Liver (tissue), 8 donors: ENCODE measurements at regions not wholly inside any gene's neighbourhood (a gene's known extent, or its start where the extent isn't known, plus 50 kb on each side); places are given as distances from the start of the nearest gene placed in this dataset.
"Not testable (repeated sequence)": the region's sequence is repeated elsewhere in the genome, so short reads cannot be mapped to it uniquely, and the experiment has no call there.

ENCODE experiments used
- DNase-seq: peaks from one replicate; pipeline ENCODE4 v3.0.0-alpha.2; 2017; ENCODE audit warnings: low spot score
- H3K27ac ChIP-seq, 2 donors: one replicate each; pipeline ENCODE4 v1.7.0; 2013; ENCODE audit warnings: inconsistent platforms in 2 of 2, low read length in 2 of 2, control low read depth in 1 of 2, low read depth in 1 of 2, mild to moderate bottlenecking in 1 of 2
- H3K27me3 ChIP-seq, 4 donors: one replicate each; pipeline versions ENCODE4 v1.6.1 to v1.7.0; 2013; ENCODE audit warnings: low read length in 3 of 4, inconsistent platforms in 1 of 4, mild to moderate bottlenecking in 1 of 4, moderate library complexity in 1 of 4; ENCODE audit not compliant: control insufficient read depth in 4 of 4, insufficient read depth in 4 of 4
- H3K36me3 ChIP-seq, 4 donors: one replicate each; pipeline versions ENCODE4 v1.6.1 to v1.7.0; 2013; ENCODE audit warnings: low read length in 3 of 4, mild to moderate bottlenecking in 3 of 4, low read depth in 1 of 4, moderate library complexity in 1 of 4; ENCODE audit not compliant: control insufficient read depth in 4 of 4, insufficient read depth in 3 of 4
- H3K4me1 ChIP-seq, 4 donors: one replicate each; pipeline versions ENCODE4 v1.6.1 to v1.7.0; 2013; ENCODE audit warnings: low read length in 3 of 4, mild to moderate bottlenecking in 3 of 4, moderate library complexity in 1 of 4; ENCODE audit not compliant: control insufficient read depth in 4 of 4, insufficient read depth in 4 of 4
- H3K4me3 ChIP-seq, 3 donors: one replicate each; pipeline versions ENCODE4 v1.6.1 to v1.7.0; 2013; ENCODE audit warnings: low read length in 3 of 3, control low read depth in 1 of 3, low read depth in 1 of 3, mild to moderate bottlenecking in 1 of 3
- H3K9ac ChIP-seq, 2 donors: one replicate each; pipeline ENCODE4 v1.7.0; 2013; ENCODE audit warnings: low read length in 2 of 2, mild to moderate bottlenecking in 2 of 2, moderate library complexity in 2 of 2, control low read depth in 1 of 2, low read depth in 1 of 2
- H3K9me3 ChIP-seq, 4 donors: one replicate each; pipeline versions ENCODE4 v1.6.1 to v1.7.0; 2013; ENCODE audit warnings: low read length in 3 of 4; ENCODE audit not compliant: control insufficient read depth in 4 of 4
- EGR1 ChIP-seq, 2 donors: IDR thresholded peaks; 2 replicates each; pipeline ENCODE4 v1.6.1; 2016 to 2018; ENCODE audit warnings: antibody characterized with exemption in 2 of 2, low read depth in 2 of 2
- FOXA1 ChIP-seq: IDR thresholded peaks from 2 replicates; pipeline ENCODE4 v1.6.1; 2016; ENCODE audit warnings: antibody characterized with exemption
- FOXA2 ChIP-seq: IDR thresholded peaks from 2 replicates; pipeline ENCODE4 v1.6.1; 2016; ENCODE audit warnings: antibody characterized with exemption
- GABPA ChIP-seq, 2 donors: IDR thresholded peaks in 1 of 2; conservative IDR thresholded peaks in 1 of 2; 2 replicates each; pipeline ENCODE4 v1.6.1; 2016; ENCODE audit warnings: antibody characterized with exemption in 2 of 2, mild to moderate bottlenecking in 1 of 2, moderate library complexity in 1 of 2
- HNF4A ChIP-seq, 2 donors: conservative IDR thresholded peaks; 2 replicates each; pipeline ENCODE4 v1.6.1; 2016; ENCODE audit warnings: antibody characterized with exemption in 2 of 2, mild to moderate bottlenecking in 2 of 2
- HNF4G ChIP-seq: IDR thresholded peaks from 2 replicates; pipeline ENCODE4 v1.6.1; 2016; ENCODE audit warnings: antibody characterized with exemption
- JUND ChIP-seq, 2 donors: IDR thresholded peaks; 2 replicates each; pipeline ENCODE4 v1.6.1; 2016; ENCODE audit warnings: antibody characterized with exemption in 2 of 2
- NR2F2 ChIP-seq: IDR thresholded peaks from 2 replicates; pipeline ENCODE4 v1.6.1; 2016; ENCODE audit warnings: antibody characterized with exemption
- RXRA ChIP-seq, 2 donors: IDR thresholded peaks; 2 replicates each; pipeline ENCODE4 v1.6.1; 2017 to 2018; ENCODE audit warnings: antibody characterized with exemption in 2 of 2, mild to moderate bottlenecking in 1 of 2
- SP1 ChIP-seq: IDR thresholded peaks from 2 replicates; pipeline ENCODE4 v1.6.1; 2018; ENCODE audit warnings: antibody characterized with exemption, mild to moderate bottlenecking
- TAF1 ChIP-seq: conservative IDR thresholded peaks from 2 replicates; pipeline ENCODE4 v1.6.1; 2016; ENCODE audit warnings: antibody characterized with exemption, mild to moderate bottlenecking
- WGBS: extraction: QIAGEN DNeasy Blood & Tissue Kit; methylation state at CpG from one replicate; pipeline ENCODE4 v1.1.7; 2013; 5-methylcytosine and 5-hydroxymethylcytosine counted together
- TF ChIP-seq, protein P1 (sequence below): IDR thresholded peaks from 2 replicates; pipeline ENCODE4 v1.6.1; 2016; ENCODE audit warnings: antibody characterized with exemption
- TF ChIP-seq, protein P2 (sequence below): IDR thresholded peaks from 2 replicates; pipeline ENCODE4 v1.6.1; 2016; ENCODE audit warnings: antibody characterized with exemption
- TF ChIP-seq, protein P3 (sequence below): IDR thresholded peaks from 2 replicates; pipeline ENCODE4 v1.6.1; 2016; ENCODE audit warnings: antibody characterized with exemption, mild to moderate bottlenecking
- TF ChIP-seq, protein P4 (sequence below): IDR thresholded peaks from 2 replicates; pipeline ENCODE4 v1.6.1; 2016; ENCODE audit warnings: antibody characterized with exemption
- TF ChIP-seq, protein P5 (sequence below): fragments of 150-350 bp; IDR thresholded peaks from 2 replicates; pipeline ENCODE4 v1.5.1; 2017; ENCODE audit warnings: improper control_type of control experiment, low read depth, low read length; ENCODE audit not compliant: missing input control
- donor health status: healthy.
- donor health status: healthy.
- donor health status: healthy.
- donor health status: healthy.
- donor health status: healthy.

DNA sequence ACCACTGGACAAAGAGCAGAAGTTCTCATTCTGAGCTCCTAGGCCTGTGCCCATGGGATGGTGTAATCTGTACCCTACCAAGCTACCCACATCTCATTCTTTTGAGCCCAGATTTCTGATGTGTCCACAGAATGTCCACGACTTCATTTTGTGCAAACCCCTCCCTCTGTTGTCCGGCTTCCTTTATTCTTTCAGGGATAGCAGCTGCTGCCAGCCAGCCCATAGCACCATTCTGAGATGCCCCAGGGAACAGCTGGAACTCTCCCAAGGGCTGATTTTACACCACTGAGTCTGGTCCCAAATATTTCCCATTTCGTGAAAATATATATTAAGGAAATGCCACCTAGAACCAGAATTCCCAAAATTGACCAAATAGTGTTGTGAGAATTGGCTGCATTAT is 236.6 kb downstream of the SATB1 start:
- H3K27me3 ChIP-seq: no peaks in the 10 kb centered on the region
- WGBS: 64% methylated on average over 3 of the region's 3 CpGs
- H3K9ac ChIP-seq: no peak overlapping the region

DNA sequence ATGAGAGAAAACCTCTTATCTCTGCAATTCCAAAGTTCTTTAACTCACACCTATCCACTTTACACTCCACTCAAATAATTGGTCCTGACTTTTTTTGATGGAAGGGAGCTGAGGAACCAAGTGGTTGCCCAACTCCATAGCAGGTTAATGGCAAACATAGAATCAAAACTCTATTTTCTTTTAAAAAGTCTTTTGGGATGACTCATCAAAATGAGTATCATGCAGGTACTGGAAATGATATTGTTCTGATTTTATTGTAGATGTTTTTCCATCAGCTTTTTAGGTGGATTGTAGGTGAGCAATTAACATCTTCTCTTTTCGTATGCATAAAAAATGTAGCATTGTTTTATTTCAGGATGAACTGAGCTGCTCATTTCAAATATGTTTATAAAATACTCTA is 239.5 kb downstream of the SATB1 start:
- Histone ChIP-seq H3K4me1 (no peaks in the 10 kb centered on the region), H3K4me3 (no peak overlapping the region), H3K9me3 (peaks cover 0 to 2% (median 0%) of the 10 kb centered on the region in 4 donors), H3K27ac (no peak overlapping the region), H3K27me3 (no peaks in the 10 kb centered on the region), H3K9ac (no peak overlapping the region), H3K36me3 (no peaks in the 10 kb centered on the region)
- WGBS: 86% methylated on average over 1 of the region's 1 CpG
- TF ChIP-seq TAF1: no peak
- no peak for TF ChIP-seq HNF4G
- TF ChIP-seq, protein P1, sequence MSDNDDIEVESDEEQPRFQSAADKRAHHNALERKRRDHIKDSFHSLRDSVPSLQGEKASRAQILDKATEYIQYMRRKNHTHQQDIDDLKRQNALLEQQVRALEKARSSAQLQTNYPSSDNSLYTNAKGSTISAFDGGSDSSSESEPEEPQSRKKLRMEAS: no peak
- TF ChIP-seq, protein P2, sequence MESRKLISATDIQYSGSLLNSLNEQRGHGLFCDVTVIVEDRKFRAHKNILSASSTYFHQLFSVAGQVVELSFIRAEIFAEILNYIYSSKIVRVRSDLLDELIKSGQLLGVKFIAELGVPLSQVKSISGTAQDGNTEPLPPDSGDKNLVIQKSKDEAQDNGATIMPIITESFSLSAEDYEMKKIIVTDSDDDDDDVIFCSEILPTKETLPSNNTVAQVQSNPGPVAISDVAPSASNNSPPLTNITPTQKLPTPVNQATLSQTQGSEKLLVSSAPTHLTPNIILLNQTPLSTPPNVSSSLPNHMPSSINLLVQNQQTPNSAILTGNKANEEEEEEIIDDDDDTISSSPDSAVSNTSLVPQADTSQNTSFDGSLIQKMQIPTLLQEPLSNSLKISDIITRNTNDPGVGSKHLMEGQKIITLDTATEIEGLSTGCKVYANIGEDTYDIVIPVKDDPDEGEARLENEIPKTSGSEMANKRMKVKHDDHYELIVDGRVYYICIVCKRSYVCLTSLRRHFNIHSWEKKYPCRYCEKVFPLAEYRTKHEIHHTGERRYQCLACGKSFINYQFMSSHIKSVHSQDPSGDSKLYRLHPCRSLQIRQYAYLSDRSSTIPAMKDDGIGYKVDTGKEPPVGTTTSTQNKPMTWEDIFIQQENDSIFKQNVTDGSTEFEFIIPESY: no peak
- TF ChIP-seq FOXA2: no peak
- TF ChIP-seq SP1: no peak
- no peak for TF ChIP-seq FOXA1
- no peak for DNase-seq

More for the DNA sequence above, 236.6 kb downstream of the SATB1 start:
- DNase-seq: no peak
- H3K36me3 ChIP-seq: no peaks in the 10 kb centered on the region
- TF ChIP-seq RXRA (IDR thresholded peaks at IDR 0.05) (no peak), JUND (IDR thresholded peaks at IDR 0.05) (no peak), HNF4G (no peak), GABPA (IDR thresholded peaks at IDR 0.05 in 1 of 2, conservative IDR thresholded peaks at IDR 0.05 in 1 of 2) (no peak), FOXA2 (no peak), SP1 (no peak), EGR1 (IDR thresholded peaks at IDR 0.05; ENCODE audit: low read depth in 2 of 2) (no peak), HNF4A (conservative IDR thresholded peaks at IDR 0.05) (no peak), NR2F2 (no peak), FOXA1 (no peak)
- TF ChIP-seq, protein P2: no peak
- TF ChIP-seq, protein P3, sequence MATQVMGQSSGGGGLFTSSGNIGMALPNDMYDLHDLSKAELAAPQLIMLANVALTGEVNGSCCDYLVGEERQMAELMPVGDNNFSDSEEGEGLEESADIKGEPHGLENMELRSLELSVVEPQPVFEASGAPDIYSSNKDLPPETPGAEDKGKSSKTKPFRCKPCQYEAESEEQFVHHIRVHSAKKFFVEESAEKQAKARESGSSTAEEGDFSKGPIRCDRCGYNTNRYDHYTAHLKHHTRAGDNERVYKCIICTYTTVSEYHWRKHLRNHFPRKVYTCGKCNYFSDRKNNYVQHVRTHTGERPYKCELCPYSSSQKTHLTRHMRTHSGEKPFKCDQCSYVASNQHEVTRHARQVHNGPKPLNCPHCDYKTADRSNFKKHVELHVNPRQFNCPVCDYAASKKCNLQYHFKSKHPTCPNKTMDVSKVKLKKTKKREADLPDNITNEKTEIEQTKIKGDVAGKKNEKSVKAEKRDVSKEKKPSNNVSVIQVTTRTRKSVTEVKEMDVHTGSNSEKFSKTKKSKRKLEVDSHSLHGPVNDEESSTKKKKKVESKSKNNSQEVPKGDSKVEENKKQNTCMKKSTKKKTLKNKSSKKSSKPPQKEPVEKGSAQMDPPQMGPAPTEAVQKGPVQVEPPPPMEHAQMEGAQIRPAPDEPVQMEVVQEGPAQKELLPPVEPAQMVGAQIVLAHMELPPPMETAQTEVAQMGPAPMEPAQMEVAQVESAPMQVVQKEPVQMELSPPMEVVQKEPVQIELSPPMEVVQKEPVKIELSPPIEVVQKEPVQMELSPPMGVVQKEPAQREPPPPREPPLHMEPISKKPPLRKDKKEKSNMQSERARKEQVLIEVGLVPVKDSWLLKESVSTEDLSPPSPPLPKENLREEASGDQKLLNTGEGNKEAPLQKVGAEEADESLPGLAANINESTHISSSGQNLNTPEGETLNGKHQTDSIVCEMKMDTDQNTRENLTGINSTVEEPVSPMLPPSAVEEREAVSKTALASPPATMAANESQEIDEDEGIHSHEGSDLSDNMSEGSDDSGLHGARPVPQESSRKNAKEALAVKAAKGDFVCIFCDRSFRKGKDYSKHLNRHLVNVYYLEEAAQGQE: no peak
- TF ChIP-seq, protein P4, sequence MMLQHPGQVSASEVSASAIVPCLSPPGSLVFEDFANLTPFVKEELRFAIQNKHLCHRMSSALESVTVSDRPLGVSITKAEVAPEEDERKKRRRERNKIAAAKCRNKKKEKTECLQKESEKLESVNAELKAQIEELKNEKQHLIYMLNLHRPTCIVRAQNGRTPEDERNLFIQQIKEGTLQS: no peak
- TF ChIP-seq, protein P1: no peak
- TF ChIP-seq, protein P5, sequence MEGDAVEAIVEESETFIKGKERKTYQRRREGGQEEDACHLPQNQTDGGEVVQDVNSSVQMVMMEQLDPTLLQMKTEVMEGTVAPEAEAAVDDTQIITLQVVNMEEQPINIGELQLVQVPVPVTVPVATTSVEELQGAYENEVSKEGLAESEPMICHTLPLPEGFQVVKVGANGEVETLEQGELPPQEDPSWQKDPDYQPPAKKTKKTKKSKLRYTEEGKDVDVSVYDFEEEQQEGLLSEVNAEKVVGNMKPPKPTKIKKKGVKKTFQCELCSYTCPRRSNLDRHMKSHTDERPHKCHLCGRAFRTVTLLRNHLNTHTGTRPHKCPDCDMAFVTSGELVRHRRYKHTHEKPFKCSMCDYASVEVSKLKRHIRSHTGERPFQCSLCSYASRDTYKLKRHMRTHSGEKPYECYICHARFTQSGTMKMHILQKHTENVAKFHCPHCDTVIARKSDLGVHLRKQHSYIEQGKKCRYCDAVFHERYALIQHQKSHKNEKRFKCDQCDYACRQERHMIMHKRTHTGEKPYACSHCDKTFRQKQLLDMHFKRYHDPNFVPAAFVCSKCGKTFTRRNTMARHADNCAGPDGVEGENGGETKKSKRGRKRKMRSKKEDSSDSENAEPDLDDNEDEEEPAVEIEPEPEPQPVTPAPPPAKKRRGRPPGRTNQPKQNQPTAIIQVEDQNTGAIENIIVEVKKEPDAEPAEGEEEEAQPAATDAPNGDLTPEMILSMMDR: no peak
- no peak overlapping the region for H3K4me3 ChIP-seq
- H3K9me3 ChIP-seq: peaks cover 0 to 2% (median 0%) of the 10 kb centered on the region in 4 donors
- H3K4me1 ChIP-seq: no peaks in the 10 kb centered on the region
- no peak overlapping the region for H3K27ac ChIP-seq

DNA sequence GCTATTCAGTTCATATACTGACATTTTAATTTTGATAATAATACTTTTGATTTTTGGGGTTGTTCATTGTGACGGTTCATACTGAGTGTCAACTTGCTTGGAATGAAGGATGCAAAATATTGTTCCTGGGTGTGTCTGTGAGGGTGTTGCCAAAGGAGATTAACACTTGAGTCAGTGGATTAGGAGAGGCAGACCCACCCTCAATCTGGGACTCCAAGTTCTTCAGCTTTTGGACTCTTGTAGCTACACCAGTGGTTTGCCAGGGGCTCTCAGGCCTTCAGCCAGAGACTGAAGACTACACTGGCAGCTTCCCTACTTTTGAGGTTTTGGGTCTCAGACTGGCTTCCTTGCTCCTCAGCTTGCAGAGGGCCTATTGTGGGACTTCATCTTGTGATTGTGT is 242.2 kb downstream of the SATB1 start:
- H3K36me3 ChIP-seq, H3K9me3 ChIP-seq, DNase-seq, H3K4me1 ChIP-seq, H3K4me3 ChIP-seq, H3K27ac ChIP-seq, H3K27me3 ChIP-seq, H3K9ac ChIP-seq: not testable (repeated sequence)
- 90% methylated on average over 1 of the region's 1 CpG for WGBS
